ENCODE measurements at regions not wholly inside any gene's neighbourhood (a gene's known extent, or its start where the extent isn't known, plus 50 kb on each side); places are given as distances from the start of the nearest gene placed in this dataset.

DNA sequence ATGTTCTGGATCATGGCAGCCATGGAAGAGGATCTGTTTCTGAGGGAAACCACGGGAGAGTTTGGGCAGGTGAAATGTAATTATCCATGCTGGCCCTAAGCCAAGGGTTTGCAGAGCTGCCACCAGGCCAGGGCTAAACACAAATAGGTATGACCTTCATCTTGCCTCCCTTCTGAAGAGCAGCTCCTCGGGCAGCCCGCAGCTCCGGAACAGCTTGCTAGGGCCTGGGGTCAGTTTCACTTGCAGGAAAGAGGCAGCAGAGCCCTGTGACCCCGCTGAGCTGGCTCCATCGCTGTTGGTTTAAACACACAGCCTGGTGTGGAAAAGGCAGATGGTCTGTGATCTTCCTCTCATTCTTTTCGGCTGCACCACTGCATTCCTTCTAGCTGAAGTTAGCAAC is 141.4 kb downstream of the TMEM38B start (continued):
- TF ChIP-seq, protein P1, sequence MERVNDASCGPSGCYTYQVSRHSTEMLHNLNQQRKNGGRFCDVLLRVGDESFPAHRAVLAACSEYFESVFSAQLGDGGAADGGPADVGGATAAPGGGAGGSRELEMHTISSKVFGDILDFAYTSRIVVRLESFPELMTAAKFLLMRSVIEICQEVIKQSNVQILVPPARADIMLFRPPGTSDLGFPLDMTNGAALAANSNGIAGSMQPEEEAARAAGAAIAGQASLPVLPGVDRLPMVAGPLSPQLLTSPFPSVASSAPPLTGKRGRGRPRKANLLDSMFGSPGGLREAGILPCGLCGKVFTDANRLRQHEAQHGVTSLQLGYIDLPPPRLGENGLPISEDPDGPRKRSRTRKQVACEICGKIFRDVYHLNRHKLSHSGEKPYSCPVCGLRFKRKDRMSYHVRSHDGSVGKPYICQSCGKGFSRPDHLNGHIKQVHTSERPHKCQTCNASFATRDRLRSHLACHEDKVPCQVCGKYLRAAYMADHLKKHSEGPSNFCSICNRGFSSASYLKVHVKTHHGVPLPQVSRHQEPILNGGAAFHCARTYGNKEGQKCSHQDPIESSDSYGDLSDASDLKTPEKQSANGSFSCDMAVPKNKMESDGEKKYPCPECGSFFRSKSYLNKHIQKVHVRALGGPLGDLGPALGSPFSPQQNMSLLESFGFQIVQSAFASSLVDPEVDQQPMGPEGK (CRISPR knock-in tag; IDR thresholded peaks at IDR 0.05; ENCODE audit: borderline replicate concordance) = no peak
- TF ChIP-seq TOX (CRISPR knock-in tag; IDR thresholded peaks at IDR 0.05; ENCODE audit: borderline replicate concordance) = no peak
- TF ChIP-seq, protein P2, sequence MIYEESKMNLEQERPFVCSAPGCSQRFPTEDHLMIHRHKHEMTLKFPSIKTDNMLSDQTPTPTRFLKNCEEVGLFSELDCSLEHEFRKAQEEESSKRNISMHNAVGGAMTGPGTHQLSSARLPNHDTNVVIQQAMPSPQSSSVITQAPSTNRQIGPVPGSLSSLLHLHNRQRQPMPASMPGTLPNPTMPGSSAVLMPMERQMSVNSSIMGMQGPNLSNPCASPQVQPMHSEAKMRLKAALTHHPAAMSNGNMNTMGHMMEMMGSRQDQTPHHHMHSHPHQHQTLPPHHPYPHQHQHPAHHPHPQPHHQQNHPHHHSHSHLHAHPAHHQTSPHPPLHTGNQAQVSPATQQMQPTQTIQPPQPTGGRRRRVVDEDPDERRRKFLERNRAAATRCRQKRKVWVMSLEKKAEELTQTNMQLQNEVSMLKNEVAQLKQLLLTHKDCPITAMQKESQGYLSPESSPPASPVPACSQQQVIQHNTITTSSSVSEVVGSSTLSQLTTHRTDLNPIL (CRISPR knock-in tag; IDR thresholded peaks at IDR 0.05; ENCODE audit: low read depth) = no peak
- no peak for TF ChIP-seq GLIS3 (CRISPR knock-in tag; IDR thresholded peaks at IDR 0.05)

DNA sequence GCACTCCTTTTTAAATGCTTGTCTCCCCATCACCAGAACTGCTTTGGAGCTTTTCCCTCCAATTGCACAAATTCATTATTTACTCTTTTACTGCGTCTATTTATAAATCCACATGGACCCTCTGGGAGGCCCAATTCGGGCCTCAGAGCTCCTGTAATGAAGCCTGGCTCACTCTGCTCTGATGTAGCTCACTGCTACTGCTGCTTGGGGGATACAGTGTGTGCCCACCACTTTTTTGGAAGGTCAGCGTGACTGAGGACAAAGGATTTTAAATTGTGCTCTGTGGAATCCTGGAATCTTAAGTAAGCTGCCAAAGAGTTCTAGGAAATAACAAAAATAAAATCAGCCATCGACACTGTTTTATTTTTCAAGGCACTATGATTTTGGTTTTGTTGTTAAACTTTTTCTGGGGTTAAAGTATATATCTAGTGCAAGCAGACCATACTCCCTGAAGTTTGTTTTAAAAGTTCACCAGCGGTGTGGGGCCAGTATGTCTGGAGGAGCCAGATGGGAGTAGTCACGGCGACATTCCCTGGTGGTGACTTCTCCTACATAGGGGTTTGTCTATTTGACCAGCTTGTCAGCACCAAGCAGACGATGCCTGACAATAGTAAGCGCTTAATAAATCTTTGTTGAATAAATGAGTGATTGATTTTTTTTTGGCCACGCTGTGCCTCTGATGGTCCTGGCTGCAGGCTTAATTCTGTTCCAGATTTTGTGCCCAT is 142.8 kb downstream of the TMEM38B start:
- ATAC-seq = no peak
- TF ChIP-seq TCF4 (CRISPR knock-in tag; IDR thresholded peaks at IDR 0.05; ENCODE audit: borderline replicate concordance) (no peak), OSR1 (CRISPR knock-in tag; IDR thresholded peaks at IDR 0.05) (no peak), ZC3H10 (CRISPR knock-in tag; IDR thresholded peaks at IDR 0.05) (no peak), RARB (CRISPR knock-in tag; IDR thresholded peaks at IDR 0.05) (no peak)

DNA sequence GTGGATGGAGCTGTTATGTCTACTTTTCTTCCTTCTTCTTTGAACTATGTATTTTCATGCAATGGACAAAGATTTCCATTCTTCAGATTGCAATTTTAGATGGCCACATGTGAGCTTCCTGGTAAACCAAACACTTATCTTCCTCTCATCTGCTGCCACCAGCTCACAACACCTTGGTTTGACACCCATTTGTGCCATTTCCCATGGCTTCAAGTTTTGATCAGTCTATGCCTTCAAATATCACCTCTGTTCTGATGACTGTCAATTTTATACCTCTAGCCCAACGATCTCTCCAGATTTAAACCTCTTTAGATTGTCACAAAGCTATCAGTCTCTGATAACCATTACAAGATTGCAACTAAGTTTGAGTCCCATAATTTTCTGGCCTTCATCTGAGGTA is 147.2 kb downstream of the TMEM38B start:
- no peak for ATAC-seq
- TF ChIP-seq ESRRG (CRISPR knock-in tag; IDR thresholded peaks at IDR 0.05) = no peak
- TF ChIP-seq PPARA (CRISPR knock-in tag; IDR thresholded peaks at IDR 0.05; ENCODE audit: borderline replicate concordance) = no peak
- no peak for TF ChIP-seq GLIS3 (CRISPR knock-in tag; IDR thresholded peaks at IDR 0.05)
- TF ChIP-seq, protein P3, sequence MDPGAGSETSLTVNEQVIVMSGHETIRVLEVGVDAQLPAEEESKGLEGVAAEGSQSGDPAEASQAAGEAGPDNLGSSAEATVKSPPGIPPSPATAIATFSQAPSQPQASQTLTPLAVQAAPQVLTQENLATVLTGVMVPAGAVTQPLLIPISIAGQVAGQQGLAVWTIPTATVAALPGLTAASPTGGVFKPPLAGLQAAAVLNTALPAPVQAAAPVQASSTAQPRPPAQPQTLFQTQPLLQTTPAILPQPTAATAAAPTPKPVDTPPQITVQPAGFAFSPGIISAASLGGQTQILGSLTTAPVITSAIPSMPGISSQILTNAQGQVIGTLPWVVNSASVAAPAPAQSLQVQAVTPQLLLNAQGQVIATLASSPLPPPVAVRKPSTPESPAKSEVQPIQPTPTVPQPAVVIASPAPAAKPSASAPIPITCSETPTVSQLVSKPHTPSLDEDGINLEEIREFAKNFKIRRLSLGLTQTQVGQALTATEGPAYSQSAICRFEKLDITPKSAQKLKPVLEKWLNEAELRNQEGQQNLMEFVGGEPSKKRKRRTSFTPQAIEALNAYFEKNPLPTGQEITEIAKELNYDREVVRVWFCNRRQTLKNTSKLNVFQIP (CRISPR knock-in tag; IDR thresholded peaks at IDR 0.05; ENCODE audit: borderline replicate concordance, low read depth) = no peak
- TF ChIP-seq ISL1 (CRISPR knock-in tag; IDR thresholded peaks at IDR 0.05) = no peak
- no peak for TF ChIP-seq TOX (CRISPR knock-in tag; IDR thresholded peaks at IDR 0.05; ENCODE audit: borderline replicate concordance)
- no peak for TF ChIP-seq RARB (CRISPR knock-in tag; IDR thresholded peaks at IDR 0.05)
- TF ChIP-seq OSR1 (CRISPR knock-in tag; IDR thresholded peaks at IDR 0.05) = no peak
- TF ChIP-seq, protein P2 (CRISPR knock-in tag; IDR thresholded peaks at IDR 0.05; ENCODE audit: low read depth) = no peak
- TF ChIP-seq, protein P1 (CRISPR knock-in tag; IDR thresholded peaks at IDR 0.05; ENCODE audit: borderline replicate concordance) = no peak
- TF ChIP-seq ZFP3 (CRISPR knock-in tag; IDR thresholded peaks at IDR 0.05) = no peak
- no peak for TF ChIP-seq TCF4 (CRISPR knock-in tag; IDR thresholded peaks at IDR 0.05; ENCODE audit: borderline replicate concordance)
- TF ChIP-seq SNAI2 (CRISPR knock-in tag; IDR thresholded peaks at IDR 0.05) = no peak
- TF ChIP-seq, protein P4, sequence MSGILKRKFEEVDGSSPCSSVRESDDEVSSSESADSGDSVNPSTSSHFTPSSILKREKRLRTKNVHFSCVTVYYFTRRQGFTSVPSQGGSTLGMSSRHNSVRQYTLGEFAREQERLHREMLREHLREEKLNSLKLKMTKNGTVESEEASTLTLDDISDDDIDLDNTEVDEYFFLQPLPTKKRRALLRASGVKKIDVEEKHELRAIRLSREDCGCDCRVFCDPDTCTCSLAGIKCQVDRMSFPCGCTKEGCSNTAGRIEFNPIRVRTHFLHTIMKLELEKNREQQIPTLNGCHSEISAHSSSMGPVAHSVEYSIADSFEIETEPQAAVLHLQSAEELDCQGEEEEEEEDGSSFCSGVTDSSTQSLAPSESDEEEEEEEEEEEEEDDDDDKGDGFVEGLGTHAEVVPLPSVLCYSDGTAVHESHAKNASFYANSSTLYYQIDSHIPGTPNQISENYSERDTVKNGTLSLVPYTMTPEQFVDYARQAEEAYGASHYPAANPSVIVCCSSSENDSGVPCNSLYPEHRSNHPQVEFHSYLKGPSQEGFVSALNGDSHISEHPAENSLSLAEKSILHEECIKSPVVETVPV (CRISPR knock-in tag; IDR thresholded peaks at IDR 0.05) = no peak
- TF ChIP-seq ARNTL (CRISPR knock-in tag; IDR thresholded peaks at IDR 0.05; ENCODE audit: borderline replicate concordance, low read depth) = no peak
- TF ChIP-seq ZNF565 (CRISPR knock-in tag; conservative IDR thresholded peaks at IDR 0.05; ENCODE audit: low read depth) = no peak
